ENCODE measurements at regions not wholly inside any gene's neighbourhood (a gene's known extent, or its start where the extent isn't known, plus 50 kb on each side); places are given as distances from the start of the nearest gene placed in this dataset.
"Not testable (repeated sequence)": the region's sequence is repeated elsewhere in the genome, so short reads cannot be mapped to it uniquely, and the experiment has no call there.

DNA sequence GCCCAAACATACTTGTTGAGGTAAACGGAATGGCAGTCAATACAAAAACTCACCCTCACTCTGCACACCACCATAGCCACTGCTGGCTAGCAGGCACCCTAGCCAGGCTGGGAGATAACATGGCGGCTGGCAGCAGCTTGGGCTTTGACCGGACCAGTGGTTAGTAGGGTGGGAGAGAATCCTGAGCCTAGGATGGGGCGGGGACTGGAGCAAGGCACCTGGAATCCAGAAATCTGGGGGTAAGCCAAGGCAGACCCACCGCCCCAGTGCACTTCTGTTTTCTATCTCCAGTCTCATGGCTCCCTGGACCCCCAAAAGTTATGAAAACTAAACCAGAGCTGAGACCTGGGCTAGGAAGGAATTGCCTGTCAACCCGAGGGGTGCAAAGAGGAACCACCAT is 474.4 kb downstream of the SPATA31A7 start:
- not testable (repeated sequence) for TF ChIP-seq POLR2AphosphoS5, CTCF (IDR thresholded peaks at IDR 0.05)
